H9 (cell line): ENCODE measurements at regions not wholly inside any gene's neighbourhood (a gene's known extent, or its start where the extent isn't known, plus 50 kb on each side); places are given as distances from the start of the nearest gene placed in this dataset.

ENCODE experiments used
- DNase-seq: peaks from one replicate; pipeline ENCODE4 v3.0.0-alpha.2; 2017
- H2AFZ ChIP-seq: one replicate; pipeline ENCODE4 v1.6.1; 2013; ENCODE audit warnings: mild to moderate bottlenecking, low read length, control low read depth, moderate library complexity
- H2AK5ac ChIP-seq: 2 replicates; pipeline ENCODE4 v1.6.1; 2013; ENCODE audit warnings: low read length, control low read depth, mixed read lengths; ENCODE audit not compliant: insufficient read length
- H2BK120ac ChIP-seq: one replicate; pipeline ENCODE4 v1.6.1; 2013; ENCODE audit warnings: low read depth, mild to moderate bottlenecking, low read length, control low read depth, inconsistent platforms; ENCODE audit not compliant: poor library complexity, severe bottlenecking
- H2BK12ac ChIP-seq: 2 replicates; pipeline ENCODE4 v1.6.1; 2013; ENCODE audit warnings: low read length, control low read depth, mixed read lengths, low read depth; ENCODE audit not compliant: insufficient read length
- H2BK15ac ChIP-seq: 2 replicates; pipeline ENCODE4 v1.6.1; 2013; ENCODE audit warnings: low read depth, low read length, control low read depth
- H2BK20ac ChIP-seq: one replicate; pipeline ENCODE4 v1.6.1; 2013; ENCODE audit warnings: low read depth, mild to moderate bottlenecking, low read length, control low read depth, inconsistent platforms; ENCODE audit not compliant: poor library complexity, severe bottlenecking
- H2BK5ac ChIP-seq: 2 replicates; pipeline ENCODE4 v1.6.1; 2013; ENCODE audit warnings: low read length, control low read depth, mixed read lengths; ENCODE audit not compliant: insufficient read length
- H3K14ac ChIP-seq: 2 replicates; pipeline ENCODE4 v1.6.1; 2013; ENCODE audit warnings: low read length, control low read depth; ENCODE audit not compliant: insufficient read depth
- H3K18ac ChIP-seq: 2 replicates; pipeline ENCODE4 v1.6.1; 2013; ENCODE audit warnings: low read depth, mild to moderate bottlenecking, mixed read lengths, low read length, control low read depth; ENCODE audit not compliant: insufficient read length
- H3K23ac ChIP-seq: 2 replicates; pipeline ENCODE4 v1.6.1; 2013; ENCODE audit warnings: low read length, control low read depth, mixed read lengths, low read depth; ENCODE audit not compliant: insufficient read length
- H3K23me2 ChIP-seq: 2 replicates; pipeline ENCODE4 v1.6.1; 2013; ENCODE audit warnings: low read depth, mild to moderate bottlenecking, mixed read lengths, low read length, control low read depth; ENCODE audit not compliant: insufficient read length, poor library complexity, severe bottlenecking
- H3K27ac ChIP-seq: 2 replicates; pipeline ENCODE4 v1.5.1; 2013; ENCODE audit warnings: low read length, control low read depth, mixed read lengths, low read depth; ENCODE audit not compliant: insufficient read length
- H3K27me3 ChIP-seq: 2 replicates; pipeline ENCODE4 v1.6.1; 2013; ENCODE audit warnings: low read length, control low read depth, inconsistent platforms; ENCODE audit not compliant: insufficient read depth
- H3K4ac ChIP-seq: 2 replicates; pipeline ENCODE4 v1.6.1; 2013; ENCODE audit warnings: low read depth, mild to moderate bottlenecking, control low read depth, inconsistent platforms, low read length, moderate library complexity
- H3K4me1 ChIP-seq: 2 replicates; pipeline ENCODE4 v1.6.1; 2013; ENCODE audit warnings: low read length, control low read depth, inconsistent platforms; ENCODE audit not compliant: insufficient read depth
- H3K4me2 ChIP-seq: 2 replicates; pipeline ENCODE4 v1.6.1; 2013; ENCODE audit warnings: low read length, control low read depth, mixed read lengths; ENCODE audit not compliant: insufficient read length, insufficient read depth
- H3K56ac ChIP-seq: 2 replicates; pipeline ENCODE4 v1.6.1; 2013; ENCODE audit warnings: low read depth, mild to moderate bottlenecking, mixed read lengths, low read length, control low read depth; ENCODE audit not compliant: insufficient read length
- H3K79me1 ChIP-seq: 2 replicates; pipeline ENCODE4 v1.6.1; 2013; ENCODE audit warnings: low read depth, mild to moderate bottlenecking, moderate library complexity, low read length, control low read depth, inconsistent platforms; ENCODE audit not compliant: insufficient read depth, poor library complexity, severe bottlenecking
- H3K79me2 ChIP-seq: 2 replicates; pipeline ENCODE4 v1.6.1; 2013; ENCODE audit warnings: low read length, control low read depth, inconsistent platforms; ENCODE audit not compliant: insufficient read depth
- H3K9ac ChIP-seq: 2 replicates; pipeline ENCODE4 v1.6.1; 2013; ENCODE audit warnings: low read length, control low read depth, mixed read lengths; ENCODE audit not compliant: insufficient read length; ENCODE audit errors: extremely low read depth
- H3K9me3 ChIP-seq: one replicate; pipeline ENCODE4 v1.6.1; 2013; ENCODE audit warnings: low read depth, low read length, inconsistent platforms; ENCODE audit not compliant: control insufficient read depth
- H3T11ph ChIP-seq: one replicate; pipeline ENCODE4 v1.6.1; 2013; ENCODE audit warnings: mild to moderate bottlenecking, low read length, control low read depth, inconsistent platforms
- H4K20me1 ChIP-seq: one replicate; pipeline ENCODE4 v1.6.1; 2013; ENCODE audit not compliant: control insufficient read depth, insufficient read length, insufficient read depth
- H4K5ac ChIP-seq: 2 replicates; pipeline ENCODE4 v1.6.1; 2013; ENCODE audit warnings: low read depth, mild to moderate bottlenecking, mixed read lengths, low read length, control low read depth; ENCODE audit not compliant: insufficient read length
- H4K8ac ChIP-seq: replicated peaks from 2 replicates; pipeline ENCODE4 v1.6.1; 2013; ENCODE audit warnings: low read length, control low read depth, mixed read lengths, low read depth; ENCODE audit not compliant: insufficient read length
- H4K91ac ChIP-seq: 2 replicates; pipeline ENCODE4 v1.6.1; 2013; ENCODE audit warnings: low read depth, mild to moderate bottlenecking, moderate library complexity, mixed read lengths, low read length, control low read depth; ENCODE audit not compliant: insufficient read length
- H3K27ac Mint-ChIP-seq, 3 experiments: 2 replicates in 2 of 3; 3 replicates in 1 of 3; pipeline ENCODE4 v1.8.0; 2020 to 2021; ENCODE audit warnings: mixed read lengths in 3 of 3, mild to moderate bottlenecking in 1 of 3, moderate library complexity in 1 of 3
- H3K27me3 Mint-ChIP-seq: 2 replicates; pipeline ENCODE4 v1.8.0; 2021; ENCODE audit warnings: low read depth, mild to moderate bottlenecking, moderate library complexity, mixed read lengths
- H3K36me3 Mint-ChIP-seq, 3 experiments: 2 replicates in 2 of 3; 3 replicates in 1 of 3; pipeline ENCODE4 v1.8.0; 2020 to 2021; ENCODE audit warnings: low read depth in 3 of 3, mixed read lengths in 3 of 3; ENCODE audit not compliant: insufficient read depth in 1 of 3
- H3K4me1 Mint-ChIP-seq, 2 experiments: 2 replicates each; pipeline ENCODE4 v1.8.0; 2020; ENCODE audit warnings: mixed read lengths in 2 of 2
- H3K4me3 Mint-ChIP-seq, 2 experiments: 2 replicates in 1 of 2; 3 replicates in 1 of 2; pipeline ENCODE4 v1.8.0; 2020 to 2021; ENCODE audit warnings: mild to moderate bottlenecking in 2 of 2, mixed read lengths in 2 of 2, moderate library complexity in 1 of 2
- H3K9me3 Mint-ChIP-seq, 2 experiments: 2 replicates in 1 of 2; 3 replicates in 1 of 2; pipeline ENCODE4 v1.8.0; 2020; ENCODE audit warnings: mild to moderate bottlenecking in 2 of 2, mixed read lengths in 2 of 2, moderate library complexity in 1 of 2
- WGBS: extraction: QIAGEN DNeasy Blood & Tissue Kit; methylation state at CpG from one replicate; pipeline ENCODE4 v1.1.7; 2013; ENCODE audit warnings: missing lambda C conversion rate, low lambda C conversion rate, mixed read lengths; ENCODE audit not compliant: insufficient read length; ENCODE audit errors: extremely low coverage; 5-methylcytosine and 5-hydroxymethylcytosine counted together
- TF ChIP-seq, protein P1 (sequence below): fragments of 200-600 bp; sonication (generic); conservative IDR thresholded peaks from 3 replicates; pipeline ENCODE4 v1.8.0; 2021; ENCODE audit warnings: antibody characterized with exemption, mild to moderate bottlenecking

DNA sequence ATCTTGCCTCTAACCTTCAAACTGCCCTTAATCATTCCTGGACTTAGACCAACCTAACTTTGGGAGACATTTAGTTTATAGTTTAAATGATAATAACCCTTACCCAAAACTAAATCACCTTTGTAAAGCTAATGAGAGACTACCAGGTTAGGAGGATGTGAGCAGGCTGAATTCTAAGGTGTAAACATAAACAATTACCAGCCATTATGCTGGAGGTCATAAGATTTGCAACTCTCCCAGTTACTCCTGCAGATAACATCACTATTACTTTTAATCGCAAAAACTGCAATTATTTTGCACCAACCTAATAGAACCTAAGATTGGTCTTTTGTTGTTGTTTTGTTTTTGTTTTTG, 86.5 kb upstream of the MSH6 start:
- peak overlapping the region; percentile 89 for H3K27ac ChIP-seq
- H2BK15ac ChIP-seq, result no peak overlapping the region
- peaks cover 10 to 32% (median 12%) of the 10 kb centered on the region in 3 experiments for H3K36me3 Mint-ChIP-seq
- H2AK5ac ChIP-seq, result no peak overlapping the region
- no peak overlapping the region for H3K23ac ChIP-seq
- peak overlapping the region; percentile 9 to 43; a peak in 4 of 5 replicates for H3K4me3 Mint-ChIP-seq
- H2BK20ac ChIP-seq, result no peak overlapping the region
- WGBS, result no CpG with 5 or more reads among the region's 1 CpG
- H2AFZ ChIP-seq, result no peak overlapping the region
- H3K27me3 Mint-ChIP-seq, result no peaks in the 10 kb centered on the region; the same call in 1 of the 2 replicates
- peak overlapping the region; percentile 97 to 100 (median 99) for H3K27ac Mint-ChIP-seq
- H4K5ac ChIP-seq, result no peak overlapping the region
- no peak for DNase-seq
- H3K9me3 Mint-ChIP-seq, result peaks cover 22 to 29% of the 10 kb centered on the region in 2 experiments
- H4K8ac ChIP-seq, result no peak overlapping the region
- TF ChIP-seq, protein P1, sequence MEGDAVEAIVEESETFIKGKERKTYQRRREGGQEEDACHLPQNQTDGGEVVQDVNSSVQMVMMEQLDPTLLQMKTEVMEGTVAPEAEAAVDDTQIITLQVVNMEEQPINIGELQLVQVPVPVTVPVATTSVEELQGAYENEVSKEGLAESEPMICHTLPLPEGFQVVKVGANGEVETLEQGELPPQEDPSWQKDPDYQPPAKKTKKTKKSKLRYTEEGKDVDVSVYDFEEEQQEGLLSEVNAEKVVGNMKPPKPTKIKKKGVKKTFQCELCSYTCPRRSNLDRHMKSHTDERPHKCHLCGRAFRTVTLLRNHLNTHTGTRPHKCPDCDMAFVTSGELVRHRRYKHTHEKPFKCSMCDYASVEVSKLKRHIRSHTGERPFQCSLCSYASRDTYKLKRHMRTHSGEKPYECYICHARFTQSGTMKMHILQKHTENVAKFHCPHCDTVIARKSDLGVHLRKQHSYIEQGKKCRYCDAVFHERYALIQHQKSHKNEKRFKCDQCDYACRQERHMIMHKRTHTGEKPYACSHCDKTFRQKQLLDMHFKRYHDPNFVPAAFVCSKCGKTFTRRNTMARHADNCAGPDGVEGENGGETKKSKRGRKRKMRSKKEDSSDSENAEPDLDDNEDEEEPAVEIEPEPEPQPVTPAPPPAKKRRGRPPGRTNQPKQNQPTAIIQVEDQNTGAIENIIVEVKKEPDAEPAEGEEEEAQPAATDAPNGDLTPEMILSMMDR, result no peak
- no peaks in the 10 kb centered on the region for H4K20me1 ChIP-seq
- no peak overlapping the region for H3K56ac ChIP-seq
- H2BK12ac ChIP-seq, result no peak overlapping the region
- H3K9ac ChIP-seq, result no peak overlapping the region
- H3K4me1 ChIP-seq, result peaks cover 21% of the 10 kb centered on the region; the same call in 1 of the 2 replicates
- H3K18ac ChIP-seq, result peak overlapping the region; percentile 44
- no peaks in the 10 kb centered on the region for H3K79me2 ChIP-seq
- no peak overlapping the region for H2BK120ac ChIP-seq
- peak overlapping the region; percentile 31 for H3K4me2 ChIP-seq
- peak overlapping the region; percentile 0 for H2BK5ac ChIP-seq
- H3K4ac ChIP-seq, result no peak overlapping the region; the same call in 1 of the 2 replicates
- H3K27me3 ChIP-seq, result no peaks in the 10 kb centered on the region
- H3K23me2 ChIP-seq, result no peaks in the 10 kb centered on the region
- H3K79me1 ChIP-seq, result no peaks in the 10 kb centered on the region
- peaks cover 6% of the 10 kb centered on the region for H3K9me3 ChIP-seq
- no peak overlapping the region for H3T11ph ChIP-seq
- H3K4me1 Mint-ChIP-seq, result peaks cover 54 to 58% of the 10 kb centered on the region in 2 experiments
- peak overlapping the region; percentile 81 for H4K91ac ChIP-seq
- H3K14ac ChIP-seq, result no peak overlapping the region
